Heart left ventricle (tissue), 16 donors: ENCODE measurements at regions not wholly inside any gene's neighbourhood (a gene's known extent, or its start where the extent isn't known, plus 50 kb on each side); places are given as distances from the start of the nearest gene placed in this dataset.

Experiments
- ATAC-seq, 4 donors: fragments of 200-7000 bp; cut with Tn5 transposase; one replicate each; pipeline ENCODE4 v1.9.1; 2020 to 2022; ENCODE audit warnings: moderate library complexity in 4 of 4, mild to moderate bottlenecking in 3 of 4, moderate number of reproducible peaks in 1 of 4
- DNase-seq, 5 donors: peaks; one replicate each; pipeline ENCODE4 v3.0.0-alpha.2; 2020
- H3K27ac ChIP-seq, 12 donors: fragments of 200-600 bp; sonication (generic) in 4 of 12; one replicate each; pipeline versions ENCODE4 v1.5.0 to v1.8.0; 2016 to 2022; ENCODE audit warnings: mild to moderate bottlenecking in 2 of 12
- H3K27me3 ChIP-seq, 9 donors: fragments of 200-600 bp; sonication (generic) in 2 of 9; one replicate each; pipeline versions ENCODE4 v1.5.1 to v1.8.0; 2016 to 2022; ENCODE audit warnings: mild to moderate bottlenecking in 3 of 9
- H3K36me3 ChIP-seq, 9 donors: fragments of 200-600 bp; sonication (generic) in 2 of 9; one replicate each; pipeline versions ENCODE4 v1.5.0 to v1.8.0; 2018 to 2022; ENCODE audit warnings: mild to moderate bottlenecking in 2 of 9
- H3K4me1 ChIP-seq, 12 donors: fragments of 200-600 bp; sonication (generic) in 4 of 12; one replicate each; pipeline versions ENCODE4 v1.5.0 to v1.8.0; 2016 to 2022; ENCODE audit warnings: mild to moderate bottlenecking in 3 of 12
- H3K4me3 ChIP-seq, 12 donors: fragments of 200-600 bp; sonication (generic) in 4 of 12; one replicate each; pipeline versions ENCODE4 v1.5.0 to v1.8.0; 2017 to 2022; ENCODE audit warnings: mild to moderate bottlenecking in 9 of 12, moderate library complexity in 4 of 12
- H3K9me3 ChIP-seq, 12 donors: fragments of 200-600 bp; sonication (generic) in 4 of 12; one replicate each; pipeline versions ENCODE4 v1.5.0 to v1.8.0; 2016 to 2022; ENCODE audit warnings: mild to moderate bottlenecking in 1 of 12
- CTCF ChIP-seq, 12 donors: fragments of 200-600 bp; sonication (generic) in 4 of 12; IDR thresholded peaks; one replicate each; pipeline versions ENCODE4 v1.5.0 to v1.8.0; 2018 to 2022; ENCODE audit warnings: antibody characterized with exemption in 12 of 12, mild to moderate bottlenecking in 5 of 12
- POLR2A ChIP-seq, 2 donors: fragments of 450-650 bp; IDR thresholded peaks; one replicate each; pipeline ENCODE4 v1.6.1; 2017; ENCODE audit warnings: antibody characterized with exemption in 2 of 2, mild to moderate bottlenecking in 2 of 2, moderate library complexity in 2 of 2
- WGBS, 4 donors: extraction: QIAGEN DNeasy Blood & Tissue Kit in 2 of 4; methylation state at CpG; one replicate each; pipeline versions ENCODE4 v1.1.5 to v1.1.7; 2013 to 2018; 5-methylcytosine and 5-hydroxymethylcytosine counted together
- intact Hi-C, 10 donors: fragments of 100-400 bp; cut with DNase I; formaldehyde crosslinking; loops; one replicate each; pipeline versions ENCODE4 v1.11.1 to v1.14.2; 2022
- donor health status: ischemic (EF 13 %, LVEDD 7.1; RV severe dilation, severe dysfunction).
- donor health status: healthy with polysubstance abuse.
- donor health status: DM: no; HTN: yes; CAD: no.
- donor health status: DM: no; HTN: no; CAD: no.
- donor health status: ischemic (EF 25% LVEDD 6.9; RV normal size, moderate dysfunction).
- donor health status: ischemic (EF 25% LVEDD 5.7; RV mildly dilated, moderate dysfunction).
- donor health status: healthy.
- donor health status: DM: yes; HTN: yes; CAD: no.
- donor health status: ischemic (EF 35%, LVEDD 5.7; RV mildly dilated, moderate dysfunction).
- donor health status: nonischemic (EF 11% LVEDD 7.7; RV severe dilation, severe dysfunction).
- donor health status: DM: yes; HTN: yes; CAD: no.
- donor health status: PGD.
- donor health status: ischemic (EF 29% LVEDD 5.4; RV normal size, mild dysfunction).
- donor health status: nonischemic (EF 23%, LVEDD 6.1; RV moderate dilation, normal function).

GRCh38 chr6:143578054-143578453, 66.5 kb upstream of the FUCA2 start:
- DNase-seq, result no peak
- no peaks in the 10 kb centered on the region for H3K36me3 ChIP-seq
- H3K4me3 ChIP-seq, result no peak overlapping the region
- no peak for ATAC-seq
- H3K27me3 ChIP-seq, result no peaks in the 10 kb centered on the region
- TF ChIP-seq POLR2A (IDR thresholded peaks at IDR 0.05) (no peak), CTCF (IDR thresholded peaks at IDR 0.05) (no peak)
- H3K27ac ChIP-seq, result no peak overlapping the region
- whole genome bisulfite sequencing, 4 donors, result 42 to 71% (median 65%) methylated on average over 2 of the region's 2 CpGs
- H3K4me1 ChIP-seq, result peaks cover 0 to 5% (median 0%) of the 10 kb centered on the region in 12 donors
- no peaks in the 10 kb centered on the region for H3K9me3 ChIP-seq
- intact Hi-C loops, result loop anchor here in 8 of 10 donors (5.0 to 10.0 kb wide), 5 partner anchors 97 to 364 kb away; partner anchors contain the start of genes LTV1 (in 7 of the 8) and PHACTR2 (in 4 of the 8)

- Histone ChIP-seq H3K4me1 (peaks cover 0 to 5% (median 0%) of the 10 kb centered on the region in 12 donors), H3K4me3 (no peak overlapping the region), H3K27ac (peak overlapping the region in 3 of 12 donors; percentile 35 to 60 (median 49)), H3K9me3 (no peaks in the 10 kb centered on the region), H3K27me3 (no peaks in the 10 kb centered on the region), H3K36me3 (no peaks in the 10 kb centered on the region)
- peak in 3 of 4 donors; percentile 27 to 64 (median 55) for ATAC-seq
- WGBS, 4 donors, result 77 to 78% (median 77%) methylated on average over 6 of the region's 6 CpGs
- DNase-seq, result no peak
- intact Hi-C loops, result loop anchor here (1.0 to 10.0 kb wide), 8 partner anchors 99 to 437 kb away; partner anchors contain the start of genes LTV1 (in 8 of the 10) and PHACTR2 (in 4 of the 10)
- TF ChIP-seq POLR2A (IDR thresholded peaks at IDR 0.05), result no peak
Measured at GRCh38 chr6:143575901-143576426, 64.4 kb upstream of the FUCA2 start.

- no peaks in the 10 kb centered on the region for H3K36me3 ChIP-seq
- H3K9me3 ChIP-seq, result no peaks in the 10 kb centered on the region
- 2 to 11% (median 5%) methylated on average over 5 of the region's 5 CpGs for WGBS, 4 donors
- ATAC-seq (peak; percentile 55 to 91 (median 88)), DNase-seq (peak in 2 of 5 donors; percentile 57 to 60)
- H3K27ac ChIP-seq, result peak overlapping the region in 3 of 12 donors; percentile 35 to 60 (median 49)
- TF ChIP-seq POLR2A (IDR thresholded peaks at IDR 0.05) (no peak), CTCF (IDR thresholded peaks at IDR 0.05) (peak; percentile 80 to 96 (median 92))
- H3K4me3 ChIP-seq, result no peak overlapping the region
- peaks cover 0 to 5% (median 0%) of the 10 kb centered on the region in 12 donors for H3K4me1 ChIP-seq
- intact Hi-C loops, result loop anchor here (1.0 to 10.0 kb wide), 8 partner anchors 99 to 438 kb away; partner anchors contain the start of genes LTV1 (in 8 of the 10) and PHACTR2 (in 4 of the 10)
- no peaks in the 10 kb centered on the region for H3K27me3 ChIP-seq
Measured at GRCh38 chr6:143575440-143575839, 63.9 kb upstream of the FUCA2 start.

GRCh38 chr6:143570147-143570853, 58.8 kb upstream of the FUCA2 start:
- no peak overlapping the region for H3K4me3 ChIP-seq
- intact Hi-C loops, result loop anchor here in 1 of 10 donors (10.0 kb wide), 2 partner anchors 105 to 275 kb away; partner anchors contain the start of genes LTV1 and PHACTR2
- H3K4me1 ChIP-seq, result peaks cover 0 to 10% (median 0%) of the 10 kb centered on the region in 12 donors
- DNase-seq (no peak), ATAC-seq (no peak)
- H3K27ac ChIP-seq, result no peak overlapping the region
- H3K9me3 ChIP-seq, result no peaks in the 10 kb centered on the region
- TF ChIP-seq POLR2A (IDR thresholded peaks at IDR 0.05) (no peak), CTCF (IDR thresholded peaks at IDR 0.05) (no peak)
- H3K27me3 ChIP-seq, result no peaks in the 10 kb centered on the region
- 68 to 80% (median 76%) methylated on average over 13 of the region's 13 CpGs for WGBS, 4 donors
- H3K36me3 ChIP-seq, result no peaks in the 10 kb centered on the region
